Tibial nerve (tissue), 4 donors: ENCODE measurements at regions not wholly inside any gene's neighbourhood (a gene's known extent, or its start where the extent isn't known, plus 50 kb on each side); places are given as distances from the start of the nearest gene placed in this dataset.

Source experiments
- CTCF ChIP-seq, 5 experiments: fragments of 200-600 bp in 3 of 5; fragments of 450-650 bp in 2 of 5; sonication (generic) in 3 of 5; IDR thresholded peaks; one replicate each; pipeline ENCODE4 v1.5.1; 2016 to 2019; ENCODE audit warnings: antibody characterized with exemption in 5 of 5, mild to moderate bottlenecking in 3 of 5, moderate library complexity in 2 of 5
- EP300 ChIP-seq, 2 donors: sonication (generic); formaldehyde crosslinking; IDR thresholded peaks; one replicate each; pipeline ENCODE4 v1.6.1; 2017; ENCODE audit warnings: antibody characterized with exemption in 2 of 2, mild to moderate bottlenecking in 1 of 2
- POLR2A ChIP-seq, 2 donors: fragments of 450-650 bp; IDR thresholded peaks; one replicate each; pipeline ENCODE4 v1.6.1; 2017; ENCODE audit warnings: antibody characterized with exemption in 2 of 2, mild to moderate bottlenecking in 2 of 2, moderate library complexity in 2 of 2

GRCh38 chr3:10599017-10599416, 93.6 kb upstream of the ATP2B2 start:
- TF ChIP-seq CTCF (IDR thresholded peaks at IDR 0.05), result no peak
- no peak for TF ChIP-seq POLR2A (IDR thresholded peaks at IDR 0.05)
- no peak for TF ChIP-seq EP300 (IDR thresholded peaks at IDR 0.05)
